Globus pallidus (tissue), 1 donor: ENCODE measurements at regions not wholly inside any gene's neighbourhood (a gene's known extent, or its start where the extent isn't known, plus 50 kb on each side); places are given as distances from the start of the nearest gene placed in this dataset.

Source experiments
- DNase-seq: peaks from one replicate; pipeline ENCODE4 v3.0.0-alpha.2; 2015; ENCODE audit warnings: low spot score

DNA sequence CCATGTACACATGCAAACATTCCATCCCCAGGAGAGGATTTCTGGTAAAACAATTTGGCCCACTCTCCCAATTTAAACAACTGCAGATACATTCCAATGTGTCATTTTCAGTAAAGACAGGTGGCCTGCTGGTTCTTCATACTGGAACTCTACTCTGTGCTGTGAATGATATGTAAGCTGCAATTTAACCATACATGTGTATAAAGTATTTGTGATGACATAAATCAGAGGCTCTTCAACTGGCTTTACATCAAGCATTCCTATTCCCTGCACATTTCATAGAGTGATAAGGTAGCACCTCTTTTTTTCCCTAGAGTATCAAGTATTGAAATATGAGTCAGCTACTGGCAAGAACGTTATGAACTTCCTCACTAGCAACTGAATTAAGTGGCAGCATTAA lies 649.5 kb upstream of the ADGRL2 start:
- no peak for DNase-seq

DNA sequence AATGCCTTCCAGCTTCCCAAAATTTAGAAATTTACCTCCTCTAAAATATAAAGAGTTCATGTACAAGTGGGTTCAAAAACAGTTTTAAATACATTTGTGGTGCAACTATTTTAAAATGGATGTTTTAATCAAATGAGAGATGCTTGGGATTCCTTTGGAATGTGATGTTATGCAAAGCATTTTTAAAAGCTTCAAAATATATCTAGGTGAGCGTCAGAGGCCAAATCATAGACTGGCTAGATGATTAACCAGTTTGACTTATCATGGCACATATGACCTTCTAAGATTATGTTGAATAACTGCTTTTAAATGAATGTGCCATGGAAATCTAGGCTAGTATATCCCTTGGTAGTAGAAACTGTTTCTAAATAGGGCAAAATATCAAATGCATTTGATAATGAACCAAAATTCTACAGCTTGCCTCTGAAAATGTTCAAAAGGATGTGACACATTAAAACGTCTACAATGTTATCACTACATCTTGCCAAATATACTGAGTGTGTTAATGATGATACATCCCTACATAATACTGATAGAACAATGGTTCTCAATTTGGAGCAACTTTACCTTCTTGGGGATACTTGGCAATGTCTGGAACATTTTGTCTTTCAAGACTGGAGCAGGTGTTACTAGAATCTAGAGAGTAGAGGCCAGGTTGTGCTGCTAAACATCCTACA lies 650.9 kb upstream of the ADGRL2 start:
- DNase-seq: no peak

DNA sequence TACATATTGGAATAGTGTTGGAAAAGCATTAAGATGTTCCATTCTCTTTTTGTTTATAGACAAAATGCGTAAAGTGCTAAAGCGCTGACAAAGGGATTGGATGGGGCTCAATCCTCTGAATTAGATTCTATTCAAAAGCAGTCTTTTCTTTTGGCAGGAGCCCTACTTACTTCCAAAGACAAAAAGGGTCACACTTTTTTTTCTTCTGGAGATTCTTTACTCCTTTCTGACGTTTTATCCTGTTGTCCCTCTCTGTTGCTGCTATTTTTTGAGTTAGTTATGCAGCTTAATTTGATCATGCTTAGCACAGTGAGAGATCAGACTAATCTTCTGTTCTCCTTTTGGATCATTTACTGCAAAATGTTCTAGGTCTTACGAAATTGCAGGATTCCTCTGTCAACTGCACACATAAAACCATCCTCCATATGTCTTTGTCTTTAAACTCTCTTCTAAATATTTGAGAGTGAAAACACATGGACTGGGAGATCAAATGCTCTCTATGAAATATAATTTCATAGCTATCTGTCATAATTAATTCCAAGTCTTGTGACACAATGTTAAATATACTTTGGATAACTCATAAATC lies 656.4 kb upstream of the ADGRL2 start:
- peak; percentile 3 for DNase-seq

DNA sequence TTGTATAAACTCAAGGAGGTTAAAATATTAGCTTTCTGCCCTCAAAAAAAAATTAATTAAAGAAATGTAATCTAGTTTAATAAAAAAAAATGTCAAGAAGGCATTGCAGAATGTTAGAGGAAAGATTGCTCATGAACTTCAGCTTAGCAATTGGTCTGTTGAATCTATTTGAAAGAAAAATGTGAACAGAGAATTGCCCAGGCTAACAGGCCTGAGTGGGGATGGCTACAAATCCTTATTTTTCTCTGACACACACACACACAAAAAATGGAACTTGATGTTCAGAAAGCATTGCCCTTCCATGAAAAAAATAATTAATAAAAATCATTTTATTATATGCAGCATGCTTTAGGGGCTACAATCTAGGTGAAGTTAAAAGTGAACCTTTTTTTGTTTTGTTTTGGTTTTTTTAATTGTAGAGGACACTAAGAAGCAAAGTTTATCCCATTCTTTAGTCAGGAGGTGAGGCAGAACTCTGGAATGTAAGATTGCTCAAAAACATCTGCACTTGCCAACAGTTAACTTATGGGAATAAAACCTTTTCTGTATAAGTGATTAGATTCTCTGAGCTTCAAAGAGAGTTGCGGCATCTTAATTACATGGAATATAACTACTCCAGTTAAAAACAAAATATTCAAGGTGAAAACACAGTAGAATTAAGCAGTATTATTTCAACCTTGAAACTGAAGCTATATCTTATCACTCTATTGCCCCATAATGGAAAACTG lies 658.5 kb upstream of the ADGRL2 start:
- DNase-seq: no peak

DNA sequence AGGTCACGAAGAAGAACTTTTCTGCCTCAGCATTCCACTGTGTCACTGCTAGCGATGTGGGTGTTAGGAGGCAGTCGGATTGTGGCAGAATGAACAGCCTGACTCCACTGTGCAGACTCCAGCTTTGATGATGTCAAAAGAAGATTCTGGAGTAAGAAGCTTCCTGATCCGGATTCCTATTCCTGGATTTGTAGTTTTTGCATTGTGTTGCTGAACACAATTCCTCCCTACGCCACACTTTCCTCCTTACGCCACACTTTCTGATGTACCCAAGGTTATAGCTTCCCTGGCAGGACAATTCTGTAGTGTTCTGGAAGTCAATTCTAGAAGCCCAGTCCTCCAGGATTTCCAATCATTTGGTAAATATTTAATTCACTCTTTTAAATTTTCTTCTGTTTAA lies 665.2 kb upstream of the ADGRL2 start:
- no peak for DNase-seq

DNA sequence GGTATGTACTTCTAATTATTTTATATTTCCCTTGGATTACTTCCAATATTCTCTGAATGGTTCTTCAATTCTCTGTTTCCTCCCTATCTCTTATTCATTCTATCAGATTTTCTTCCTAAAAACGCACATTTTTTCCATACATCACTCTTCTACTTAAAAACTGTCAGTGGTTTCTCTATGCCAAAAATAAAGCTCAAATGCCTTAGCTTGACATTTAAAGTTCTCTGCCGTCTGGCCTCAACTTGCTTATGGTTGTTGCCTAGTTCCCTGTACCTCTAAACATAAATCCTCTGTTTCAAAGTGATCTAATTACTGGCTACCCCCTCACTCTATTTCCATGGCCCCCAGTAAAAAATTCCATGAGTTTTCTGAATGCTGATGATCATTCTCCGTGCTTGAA lies 671.0 kb upstream of the ADGRL2 start:
- no peak for DNase-seq

DNA sequence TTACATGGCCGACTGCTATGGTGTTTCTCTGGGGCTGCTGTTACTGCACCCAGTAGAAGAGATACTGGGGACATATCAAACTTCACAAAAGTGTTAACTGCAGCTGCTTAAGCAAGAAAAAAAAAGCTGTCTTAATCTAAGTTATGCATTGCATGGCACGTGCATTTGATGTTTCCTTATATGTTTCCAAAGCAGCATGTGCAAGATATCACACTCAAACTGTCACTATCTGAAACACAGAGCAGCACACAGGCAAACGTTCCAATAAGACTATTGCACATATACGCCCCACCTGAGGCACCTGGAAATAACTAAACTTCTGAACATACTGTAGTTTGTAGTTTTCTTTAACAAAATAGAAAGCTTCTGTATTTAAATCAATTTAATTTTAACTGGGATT lies 671.4 kb upstream of the ADGRL2 start:
- DNase-seq: no peak

DNA sequence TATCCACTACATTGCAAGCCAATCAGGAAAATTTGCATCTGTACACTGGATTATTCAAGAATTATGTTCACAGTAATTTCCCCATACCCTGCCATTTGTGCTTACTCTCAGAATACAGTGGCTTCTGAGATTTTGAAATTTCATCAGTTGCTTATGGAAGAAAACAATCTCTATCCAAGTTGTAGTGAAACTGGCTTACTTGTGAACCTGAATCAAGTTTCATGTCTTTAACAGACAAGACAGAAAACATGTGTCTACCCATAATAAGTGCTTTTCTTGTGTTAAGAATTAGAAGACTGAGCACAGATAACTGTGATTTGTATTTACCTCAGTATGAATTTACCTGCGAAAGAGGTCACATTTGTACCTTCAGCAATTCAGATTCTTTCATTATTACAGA lies 672.7 kb upstream of the ADGRL2 start:
- DNase-seq: no peak

DNA sequence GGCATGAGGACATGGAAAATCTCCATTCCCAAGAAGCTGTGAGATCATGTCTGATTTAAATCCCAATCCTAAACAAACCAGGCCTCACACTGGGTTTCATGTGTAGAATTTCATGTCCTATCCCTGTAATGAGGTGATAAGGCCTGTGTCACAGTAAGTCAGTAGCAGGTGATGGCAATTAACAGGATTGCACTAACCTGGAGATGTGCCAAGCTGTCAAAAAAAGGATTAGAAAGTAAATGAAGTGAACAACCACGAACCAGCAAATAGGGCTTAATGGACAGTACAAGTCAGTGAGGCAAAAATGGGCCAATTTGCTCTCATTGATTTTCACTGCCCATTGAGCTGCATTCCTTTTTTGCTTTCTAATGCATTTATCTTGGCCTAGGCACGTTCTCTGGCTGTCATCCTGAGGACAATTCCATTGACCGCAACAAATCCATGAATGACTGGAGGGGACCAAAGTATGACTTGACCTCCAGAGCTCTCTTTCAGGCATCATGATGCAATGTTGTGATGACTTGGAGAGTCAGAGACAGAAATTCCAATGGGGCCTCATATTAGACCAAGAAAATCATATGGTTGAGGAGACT lies 673.6 kb upstream of the ADGRL2 start:
- DNase-seq: no peak

DNA sequence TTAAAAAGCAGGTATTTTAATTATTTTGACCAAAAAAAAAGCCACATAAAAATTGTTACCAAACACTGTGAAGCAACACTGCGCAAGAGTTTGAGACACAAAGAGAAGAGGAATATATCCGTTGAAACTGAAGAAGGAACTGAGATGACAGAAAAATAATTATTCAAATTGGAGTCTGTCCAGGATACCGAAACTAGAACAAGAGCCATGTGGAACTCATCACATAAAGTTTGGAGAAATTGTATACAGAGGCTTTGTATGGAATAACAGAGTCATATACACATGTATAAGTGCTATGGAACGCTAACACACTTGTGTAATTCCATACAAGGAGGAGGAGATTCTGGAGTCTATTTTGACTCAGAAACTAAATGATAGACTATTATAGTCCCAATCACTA lies 675.1 kb upstream of the ADGRL2 start:
- no peak for DNase-seq

DNA sequence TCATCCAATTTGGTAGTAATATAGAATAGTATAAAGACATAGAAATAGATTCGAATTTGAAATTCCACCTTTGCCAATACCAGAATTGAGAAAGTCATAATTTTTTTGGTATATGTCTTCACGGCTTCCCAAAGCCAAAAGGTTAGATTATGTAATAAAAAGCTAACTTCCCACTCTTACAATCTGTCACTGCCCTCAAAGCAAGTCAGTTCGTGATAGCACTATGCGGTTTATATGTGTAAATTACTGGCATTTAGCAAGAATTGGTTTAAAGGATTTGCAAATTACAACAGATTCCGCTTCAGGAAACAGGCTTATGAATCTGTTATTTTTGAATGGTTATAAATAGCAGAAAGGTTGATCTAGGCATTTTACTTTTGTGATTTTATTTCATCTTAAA lies 679.4 kb upstream of the ADGRL2 start:
- DNase-seq: no peak

DNA sequence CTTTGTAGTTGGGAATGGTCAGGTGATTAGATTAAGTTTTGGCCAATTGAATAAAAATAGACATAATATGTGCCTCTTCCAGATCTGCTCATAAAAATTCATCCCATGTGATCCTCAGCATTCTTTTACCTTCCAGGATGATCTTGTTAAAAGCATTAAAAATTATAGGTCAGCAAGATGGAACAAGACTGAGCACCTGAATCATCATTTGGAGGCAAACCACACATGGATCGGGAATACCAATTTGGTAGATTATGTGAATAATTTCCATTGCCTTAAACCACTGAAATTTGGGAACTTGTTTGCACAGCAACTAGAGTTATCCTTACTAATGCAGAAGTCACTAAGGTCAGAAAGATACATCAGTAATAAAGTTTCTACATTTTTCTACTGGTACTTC lies 681.4 kb upstream of the ADGRL2 start:
- DNase-seq: no peak

DNA sequence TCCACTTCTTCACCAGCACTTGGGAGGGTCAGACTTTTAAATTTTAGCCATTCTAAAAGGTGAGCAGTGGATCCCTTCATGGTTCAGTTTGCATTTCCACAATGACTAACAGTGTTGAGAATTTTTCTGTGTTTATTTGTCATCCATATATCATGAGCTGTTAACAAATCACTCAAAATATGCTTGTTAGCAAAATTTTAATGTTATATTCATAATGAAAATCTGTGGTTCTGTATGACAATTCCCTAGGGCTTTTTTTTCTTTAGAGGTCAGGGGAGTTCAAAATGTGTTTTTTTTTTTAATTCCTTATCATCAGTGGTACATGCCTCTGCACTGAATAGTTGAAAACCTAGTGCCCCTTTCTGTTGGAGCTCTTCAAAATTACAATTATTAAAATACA lies 682.2 kb upstream of the ADGRL2 start:
- DNase-seq: no peak

DNA sequence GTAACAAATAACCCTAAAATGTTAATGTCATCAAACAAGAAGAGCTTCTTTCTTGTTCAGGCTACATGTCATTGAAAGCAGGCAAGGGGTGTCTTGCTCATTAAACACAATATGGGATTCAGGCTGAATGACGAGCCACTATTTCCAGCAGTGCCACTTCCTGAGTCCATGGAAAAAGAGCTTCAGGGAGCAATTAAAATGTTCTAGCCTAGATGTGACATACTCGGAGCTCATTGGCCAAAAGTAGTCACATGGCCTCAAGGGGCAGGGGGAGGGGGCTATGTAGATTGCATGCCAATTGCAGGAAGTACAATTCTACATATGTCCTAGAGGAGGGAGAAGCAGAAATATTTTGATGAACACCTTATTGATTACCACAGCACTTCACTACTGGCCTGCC lies 685.3 kb upstream of the ADGRL2 start:
- DNase-seq: no peak

DNA sequence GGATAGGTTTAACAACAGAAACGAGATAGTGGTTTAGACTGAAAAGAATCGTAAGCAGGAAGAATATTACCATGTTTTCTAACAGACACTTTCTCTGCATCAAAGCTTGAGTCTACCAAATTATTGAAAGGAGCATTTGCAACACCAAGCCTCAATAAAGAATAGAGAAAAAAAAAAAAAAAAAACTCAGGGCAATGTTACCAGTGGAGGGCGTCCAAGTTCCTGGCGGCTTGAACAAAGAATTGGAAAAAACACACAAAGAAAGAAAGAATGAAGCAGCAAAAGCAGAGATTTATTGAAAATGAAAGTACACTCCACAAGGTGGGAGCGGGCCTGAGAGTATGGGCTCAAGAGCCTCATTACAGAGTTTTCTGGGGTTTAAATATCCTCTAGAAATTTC lies 686.5 kb upstream of the ADGRL2 start:
- DNase-seq: no peak

DNA sequence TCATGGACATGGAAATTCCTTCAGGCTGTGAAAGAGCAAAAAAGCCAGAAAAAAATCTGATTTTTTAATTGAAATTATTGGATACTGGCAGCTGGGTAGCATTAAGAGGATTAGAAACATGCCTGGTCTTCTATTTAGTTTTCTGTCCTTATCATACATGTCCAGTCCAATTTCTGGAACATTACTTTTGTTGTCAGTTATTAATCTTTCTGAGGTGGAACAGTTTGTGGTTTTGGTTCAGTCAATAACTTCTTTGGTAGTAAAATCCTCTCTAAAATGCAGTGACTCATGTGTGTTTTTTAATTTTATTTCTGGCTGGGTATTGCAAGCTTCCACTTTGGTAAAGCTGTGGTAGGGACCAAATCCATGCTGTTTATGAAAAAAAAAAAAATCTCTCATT lies 687.0 kb upstream of the ADGRL2 start:
- no peak for DNase-seq

DNA sequence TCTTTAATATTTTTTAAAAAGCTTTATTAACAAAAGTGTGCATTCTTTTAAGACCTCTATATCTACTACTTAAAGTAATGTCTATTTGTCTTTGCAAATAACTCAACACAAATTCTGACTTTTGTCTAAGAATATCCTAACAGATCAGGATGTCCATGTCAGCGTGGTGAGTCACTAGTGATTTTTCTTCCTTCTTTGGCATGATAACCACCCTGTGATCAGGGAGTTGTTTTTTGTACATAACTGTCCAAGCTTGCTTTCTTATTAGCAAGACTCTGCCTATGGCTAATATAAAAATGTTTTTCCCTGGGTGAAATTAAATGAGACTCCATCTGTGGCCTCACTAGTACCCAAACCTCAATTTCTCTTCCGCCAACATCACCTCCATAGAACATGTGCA lies 688.9 kb upstream of the ADGRL2 start:
- no peak for DNase-seq

DNA sequence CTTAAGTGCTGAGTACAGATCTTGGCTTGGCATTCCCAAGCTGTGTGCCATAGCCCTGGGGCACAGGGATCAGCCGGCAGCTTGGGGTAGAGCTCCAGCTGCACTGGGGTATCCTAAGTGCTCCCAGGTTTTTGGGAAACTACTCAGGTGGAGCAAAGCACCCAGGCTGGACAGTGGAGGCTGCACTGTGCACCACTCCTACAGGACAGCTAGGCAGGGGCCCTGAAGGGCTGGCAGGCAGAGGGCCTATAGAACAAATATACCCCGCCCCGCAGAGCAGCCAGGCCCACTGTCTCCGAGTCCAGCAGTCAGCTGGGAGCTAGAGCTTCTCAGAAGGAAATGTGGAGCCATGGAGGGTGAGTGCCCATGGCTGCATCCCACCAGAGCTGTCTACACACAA lies 691.7 kb upstream of the ADGRL2 start:
- DNase-seq: no peak

DNA sequence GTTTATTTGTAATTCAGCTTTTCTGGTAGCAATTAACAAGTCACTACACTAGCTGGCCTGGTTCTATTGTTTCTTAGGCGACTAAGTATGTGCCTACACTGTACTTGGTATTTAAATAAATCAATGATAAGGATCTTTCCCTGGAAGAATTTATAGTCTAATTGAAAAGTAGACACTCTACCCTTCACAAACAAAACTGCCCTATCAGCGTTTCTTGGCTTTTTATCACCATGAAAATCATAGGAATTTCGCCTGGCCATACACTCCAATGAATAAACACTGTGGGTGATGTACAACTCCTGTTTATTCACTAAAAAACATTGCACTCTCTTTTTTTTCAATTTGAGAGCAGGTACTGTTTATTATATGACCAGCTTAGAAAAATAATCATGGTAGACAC lies 702.9 kb upstream of the ADGRL2 start:
- DNase-seq: no peak

DNA sequence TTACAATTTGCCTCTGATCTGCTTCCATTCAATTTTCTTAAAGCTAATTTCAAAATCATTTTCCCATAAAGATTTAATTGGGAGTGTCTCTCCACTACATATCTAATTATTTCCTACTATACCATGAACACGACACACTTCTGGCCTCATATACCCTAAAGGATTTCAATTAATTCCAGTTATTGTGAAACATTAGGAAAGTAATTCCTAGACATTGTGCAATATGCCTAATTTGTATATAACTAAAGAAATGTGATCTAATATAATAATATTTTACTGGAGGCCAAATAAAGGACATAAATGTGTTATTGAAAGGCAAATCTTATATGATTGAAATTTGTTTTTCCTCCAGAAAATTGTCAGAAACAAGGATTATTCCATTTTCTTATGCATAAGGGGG lies 727.2 kb upstream of the ADGRL2 start:
- no peak for DNase-seq

DNA sequence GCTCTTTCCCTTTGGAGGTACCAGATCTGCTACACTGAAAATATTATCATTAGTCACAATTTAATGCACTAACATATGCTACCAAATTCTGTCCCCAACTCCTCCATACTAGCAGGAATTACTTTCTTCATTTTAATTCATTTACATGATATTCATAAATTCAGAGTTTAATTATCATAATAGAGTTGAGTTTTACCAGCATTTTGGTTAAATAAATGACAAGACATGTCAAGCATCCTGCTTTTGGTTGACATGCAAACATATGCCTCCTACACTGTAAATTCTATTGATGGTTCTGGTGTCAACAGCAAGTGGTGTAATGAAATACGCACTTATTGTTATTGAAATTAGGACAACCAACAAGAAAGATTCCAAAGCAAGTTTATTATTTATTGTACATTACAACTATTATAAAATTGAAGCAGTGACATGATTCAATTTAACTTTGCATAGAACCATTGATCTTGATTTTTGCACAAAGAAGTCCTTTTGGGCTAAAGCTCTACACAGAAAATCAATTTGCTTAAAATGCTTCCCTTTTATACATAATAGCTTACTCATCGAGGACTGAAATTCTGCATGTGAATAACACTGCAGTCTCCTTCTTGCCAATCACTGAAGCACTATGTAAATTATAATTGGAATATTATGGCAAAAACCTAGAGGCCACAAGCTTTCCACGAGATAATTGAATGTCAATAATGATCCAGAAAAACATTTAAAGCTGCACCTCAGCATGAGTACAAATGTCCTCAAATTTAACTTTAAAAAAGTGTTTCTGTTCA lies 728.6 kb upstream of the ADGRL2 start:
- DNase-seq: no peak

DNA sequence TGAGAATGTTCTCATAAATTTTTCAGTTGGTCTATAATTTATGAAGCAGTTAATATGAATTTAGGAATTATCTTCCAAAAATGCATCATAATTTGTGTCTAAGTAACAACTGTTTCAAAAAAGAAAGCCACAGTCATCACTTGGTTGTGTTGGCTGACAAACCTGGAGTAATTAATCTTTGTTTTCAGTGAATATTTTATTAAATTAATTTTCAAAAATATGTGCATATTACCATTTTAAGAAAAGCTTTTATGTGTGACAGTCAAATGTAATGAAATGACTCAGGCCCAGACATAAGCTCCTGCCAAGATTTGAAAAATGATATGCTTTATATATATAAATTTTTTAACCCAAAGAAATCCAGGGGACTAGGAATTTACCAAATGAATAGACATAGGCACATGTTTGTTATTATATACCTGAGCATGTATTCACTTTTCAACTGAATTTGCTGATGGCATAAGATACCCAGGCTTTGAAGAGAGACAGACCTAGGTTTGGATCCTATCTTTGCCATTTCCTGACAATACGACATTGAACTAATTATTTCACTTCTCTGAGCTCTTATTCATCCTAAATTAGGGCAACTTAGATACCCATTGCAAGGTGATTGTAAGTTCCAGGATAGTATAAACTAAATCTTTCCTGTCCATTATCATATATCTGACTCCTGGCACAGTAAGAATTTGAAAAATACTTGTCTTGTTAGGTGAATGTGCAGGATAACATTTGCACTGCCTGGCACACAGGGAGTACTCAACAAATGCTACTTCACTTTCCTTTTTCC lies 729.5 kb upstream of the ADGRL2 start:
- DNase-seq: no peak
